ENCODE measurements at regions not wholly inside any gene's neighbourhood (a gene's known extent, or its start where the extent isn't known, plus 50 kb on each side); places are given as distances from the start of the nearest gene placed in this dataset.
A peak's percentile ranks its signal among the peaks of the same experiment; 100 is the strongest.

- Mint-ChIP-seq H3K4me3 (ENCODE audit: unreplicated experiment) (no peak overlapping the region), H3K4me1 (ENCODE audit: unreplicated experiment) (peaks cover 27% of the 10 kb centered on the region), H3K27me3 (ENCODE audit: unreplicated experiment) (peaks cover 9% of the 10 kb centered on the region), H3K36me3 (ENCODE audit: low read depth, unreplicated experiment) (no peaks in the 10 kb centered on the region), H3K9me3 (ENCODE audit: unreplicated experiment) (no peaks in the 10 kb centered on the region), H3K27ac (ENCODE audit: unreplicated experiment) (no peak overlapping the region)
- TF ChIP-seq, protein P1, sequence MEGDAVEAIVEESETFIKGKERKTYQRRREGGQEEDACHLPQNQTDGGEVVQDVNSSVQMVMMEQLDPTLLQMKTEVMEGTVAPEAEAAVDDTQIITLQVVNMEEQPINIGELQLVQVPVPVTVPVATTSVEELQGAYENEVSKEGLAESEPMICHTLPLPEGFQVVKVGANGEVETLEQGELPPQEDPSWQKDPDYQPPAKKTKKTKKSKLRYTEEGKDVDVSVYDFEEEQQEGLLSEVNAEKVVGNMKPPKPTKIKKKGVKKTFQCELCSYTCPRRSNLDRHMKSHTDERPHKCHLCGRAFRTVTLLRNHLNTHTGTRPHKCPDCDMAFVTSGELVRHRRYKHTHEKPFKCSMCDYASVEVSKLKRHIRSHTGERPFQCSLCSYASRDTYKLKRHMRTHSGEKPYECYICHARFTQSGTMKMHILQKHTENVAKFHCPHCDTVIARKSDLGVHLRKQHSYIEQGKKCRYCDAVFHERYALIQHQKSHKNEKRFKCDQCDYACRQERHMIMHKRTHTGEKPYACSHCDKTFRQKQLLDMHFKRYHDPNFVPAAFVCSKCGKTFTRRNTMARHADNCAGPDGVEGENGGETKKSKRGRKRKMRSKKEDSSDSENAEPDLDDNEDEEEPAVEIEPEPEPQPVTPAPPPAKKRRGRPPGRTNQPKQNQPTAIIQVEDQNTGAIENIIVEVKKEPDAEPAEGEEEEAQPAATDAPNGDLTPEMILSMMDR (IDR thresholded peaks at IDR 0.05; ENCODE audit: unreplicated experiment), result no peak
- no peak for DNase-seq (ENCODE audit: low spot score)
Observed at GRCh38 chr6:4585682-4586468, 190.3 kb upstream of the CDYL start.

DNA sequence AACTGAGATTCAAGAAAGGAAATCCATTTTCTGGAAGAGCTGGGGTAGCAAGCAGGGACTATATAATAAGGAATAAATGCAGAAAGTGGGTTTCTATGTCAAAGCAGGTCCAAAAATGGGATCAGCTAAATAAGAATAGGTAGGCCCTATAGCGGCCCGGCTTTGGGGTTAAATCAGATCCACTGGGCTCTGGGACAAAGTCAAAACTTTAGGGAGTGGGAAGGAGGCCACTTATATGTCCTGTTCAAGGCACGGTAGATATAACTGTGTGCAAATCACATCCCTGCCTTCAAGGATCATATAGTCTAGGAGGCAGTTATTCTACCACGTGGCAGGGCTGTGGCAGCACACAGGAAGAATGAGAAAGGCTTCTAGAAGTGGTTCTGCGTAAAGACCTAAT is 191.4 kb upstream of the CDYL start:
- H3K9me3 Mint-ChIP-seq (ENCODE audit: unreplicated experiment), result no peaks in the 10 kb centered on the region
- no peak overlapping the region for H3K4me3 Mint-ChIP-seq (ENCODE audit: unreplicated experiment)
- TF ChIP-seq, protein P1 (IDR thresholded peaks at IDR 0.05; ENCODE audit: unreplicated experiment), result no peak
- no peak for DNase-seq (ENCODE audit: low spot score)
- H3K27me3 Mint-ChIP-seq (ENCODE audit: unreplicated experiment), result peaks cover 9% of the 10 kb centered on the region
- peaks cover 3% of the 10 kb centered on the region for H3K36me3 Mint-ChIP-seq (ENCODE audit: low read depth, unreplicated experiment)
- H3K27ac Mint-ChIP-seq (ENCODE audit: unreplicated experiment), result no peak overlapping the region
- H3K4me1 Mint-ChIP-seq (ENCODE audit: unreplicated experiment), result peaks cover 27% of the 10 kb centered on the region

DNA sequence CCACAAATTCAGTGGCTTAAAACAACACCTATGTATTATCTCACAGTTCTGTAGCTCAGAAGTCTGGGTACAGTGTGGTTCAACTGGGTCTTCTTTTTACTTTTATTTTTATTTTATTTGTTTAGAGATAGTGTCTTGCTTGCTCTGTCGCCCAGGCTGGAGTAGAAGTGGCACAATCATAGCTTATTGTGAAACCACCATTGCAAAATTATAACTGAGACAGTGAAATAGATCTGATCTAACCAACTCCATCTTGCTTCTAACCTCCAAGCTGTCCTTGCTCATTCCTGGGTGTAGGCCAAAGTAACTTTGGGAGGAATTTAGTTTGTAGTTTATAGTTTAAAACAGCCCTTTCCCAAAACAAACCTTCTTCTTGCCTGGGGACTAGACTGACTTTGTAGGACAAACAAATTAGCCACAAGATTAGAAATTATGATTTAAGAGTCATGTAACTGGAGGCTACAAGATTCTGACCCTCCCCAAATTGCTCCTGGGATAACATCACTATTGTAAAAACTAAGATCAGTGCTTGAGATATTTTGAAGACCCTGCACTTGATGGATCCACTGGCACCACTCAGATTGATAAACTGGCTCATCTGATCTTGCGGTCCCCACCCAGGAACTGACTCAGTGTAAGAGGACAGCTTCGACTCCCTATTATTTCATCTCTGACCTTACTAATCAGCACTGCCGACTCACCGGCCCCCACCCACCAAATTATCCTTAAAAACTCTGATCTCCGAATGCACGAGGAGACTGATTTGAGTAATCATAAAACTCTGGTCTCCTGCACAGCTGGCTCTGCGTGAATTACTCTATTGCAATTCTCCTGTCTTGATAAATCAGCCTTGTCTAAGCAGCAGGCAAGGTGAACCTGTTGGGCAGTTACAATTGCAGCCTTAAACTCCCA is 193.4 kb upstream of the CDYL start:
- Mint-ChIP-seq H3K4me1 (ENCODE audit: unreplicated experiment) (peaks cover 27% of the 10 kb centered on the region), H3K27ac (ENCODE audit: unreplicated experiment) (peak overlapping the region; percentile 94), H3K9me3 (ENCODE audit: unreplicated experiment) (no peaks in the 10 kb centered on the region), H3K4me3 (ENCODE audit: unreplicated experiment) (no peak overlapping the region), H3K36me3 (ENCODE audit: low read depth, unreplicated experiment) (peaks cover 3% of the 10 kb centered on the region), H3K27me3 (ENCODE audit: unreplicated experiment) (peaks cover 6% of the 10 kb centered on the region)
- TF ChIP-seq, protein P1 (IDR thresholded peaks at IDR 0.05; ENCODE audit: unreplicated experiment), result no peak
- DNase-seq (ENCODE audit: low spot score), result no peak

DNA sequence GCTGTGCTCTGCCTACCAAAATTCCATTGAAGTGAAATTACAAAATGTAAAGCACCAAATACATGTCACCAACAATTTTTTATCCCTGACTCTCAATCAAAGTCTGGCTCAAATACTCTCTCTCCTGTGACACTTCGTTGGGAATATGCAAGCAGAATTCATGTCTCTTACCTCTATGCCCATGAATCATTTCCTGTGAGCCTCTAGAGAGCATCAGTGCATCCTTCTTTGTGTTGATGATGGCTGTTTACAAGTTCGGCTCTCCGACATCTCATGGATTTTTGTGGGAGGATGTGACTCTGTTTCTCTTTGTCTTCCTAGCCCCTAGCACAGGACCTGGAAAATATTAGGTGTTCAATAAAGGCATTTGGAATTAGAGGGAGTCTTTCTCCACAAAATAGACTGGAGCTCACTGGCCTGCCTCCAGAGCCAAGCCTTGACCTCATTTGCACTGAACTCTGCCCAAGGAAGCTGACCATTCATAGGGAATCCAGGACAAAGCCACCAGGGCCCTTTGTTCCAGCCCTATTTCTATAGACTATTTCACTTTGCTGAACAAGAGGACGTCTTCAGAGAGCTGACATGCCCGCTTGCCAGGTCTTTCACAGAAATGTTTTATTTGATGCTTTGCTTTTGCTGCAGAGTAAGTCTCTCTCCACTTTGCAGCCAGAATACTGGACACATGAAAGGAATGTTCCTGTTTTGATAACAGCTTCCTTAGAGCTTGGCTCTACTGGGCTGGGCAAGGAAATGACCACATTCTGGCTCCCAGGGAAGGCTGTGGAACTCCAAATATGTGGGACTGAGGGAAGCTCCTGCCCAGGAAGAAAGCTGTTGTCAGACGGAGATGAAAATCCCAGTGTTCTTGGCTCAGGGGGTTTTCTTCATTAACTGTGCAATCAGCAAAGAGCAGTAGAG is 194.5 kb upstream of the CDYL start:
- TF ChIP-seq, protein P1 (IDR thresholded peaks at IDR 0.05; ENCODE audit: unreplicated experiment), result no peak
- peak; percentile 47 for DNase-seq (ENCODE audit: low spot score)
- peak overlapping the region; percentile 94 for H3K27ac Mint-ChIP-seq (ENCODE audit: unreplicated experiment)
- peaks cover 31% of the 10 kb centered on the region for H3K4me1 Mint-ChIP-seq (ENCODE audit: unreplicated experiment)
- peaks cover 6% of the 10 kb centered on the region for H3K27me3 Mint-ChIP-seq (ENCODE audit: unreplicated experiment)
- peaks cover 3% of the 10 kb centered on the region for H3K36me3 Mint-ChIP-seq (ENCODE audit: low read depth, unreplicated experiment)
- H3K4me3 Mint-ChIP-seq (ENCODE audit: unreplicated experiment), result no peak overlapping the region
- H3K9me3 Mint-ChIP-seq (ENCODE audit: unreplicated experiment), result no peaks in the 10 kb centered on the region

Measured in endothelial cell (in vitro differentiated cells).